ENCODE measurements at regions not wholly inside any gene's neighbourhood (a gene's known extent, or its start where the extent isn't known, plus 50 kb on each side); places are given as distances from the start of the nearest gene placed in this dataset.

GRCh38 chr2:107267086-107267485, 381.1 kb upstream of the ST6GAL2 start:
- H3K36me3 ChIP-seq = no peaks in the 10 kb centered on the region
- H3K27ac ChIP-seq = no peak overlapping the region
- no peaks in the 10 kb centered on the region for H3K9me3 ChIP-seq
- TF ChIP-seq CTCF (IDR thresholded peaks at IDR 0.05) (no peak), POLR2A (IDR thresholded peaks at IDR 0.05) (no peak)
- no peak for DNase-seq
- H3K4me1 ChIP-seq = no peaks in the 10 kb centered on the region
- no peak overlapping the region for H3K4me3 ChIP-seq
- no peaks in the 10 kb centered on the region for H3K27me3 ChIP-seq

GRCh38 chr2:107276034-107276433, 390.1 kb upstream of the ST6GAL2 start:
- no peak overlapping the region for H3K4me3 ChIP-seq
- no peaks in the 10 kb centered on the region for H3K36me3 ChIP-seq
- no peaks in the 10 kb centered on the region for H3K4me1 ChIP-seq
- no peaks in the 10 kb centered on the region for H3K9me3 ChIP-seq
- TF ChIP-seq CTCF (IDR thresholded peaks at IDR 0.05) (no peak), POLR2A (IDR thresholded peaks at IDR 0.05) (no peak)
- H3K27me3 ChIP-seq = no peaks in the 10 kb centered on the region
- no peak for DNase-seq
- H3K27ac ChIP-seq = no peak overlapping the region

GRCh38 chr2:107278672-107279071, 392.7 kb upstream of the ST6GAL2 start:
- Histone ChIP-seq H3K9me3 (no peaks in the 10 kb centered on the region), H3K36me3 (no peaks in the 10 kb centered on the region), H3K4me1 (no peaks in the 10 kb centered on the region), H3K27ac (no peak overlapping the region), H3K4me3 (no peak overlapping the region), H3K27me3 (no peaks in the 10 kb centered on the region)
- no peak for DNase-seq
- TF ChIP-seq POLR2A (IDR thresholded peaks at IDR 0.05) = no peak
- no peak for TF ChIP-seq CTCF (IDR thresholded peaks at IDR 0.05)

- DNase-seq = no peak
- no peak overlapping the region for H3K27ac ChIP-seq
- no peaks in the 10 kb centered on the region for H3K36me3 ChIP-seq
- TF ChIP-seq POLR2A (IDR thresholded peaks at IDR 0.05) (no peak), CTCF (IDR thresholded peaks at IDR 0.05) (no peak)
- no peak overlapping the region for H3K4me3 ChIP-seq
- H3K4me1 ChIP-seq = no peaks in the 10 kb centered on the region
- H3K27me3 ChIP-seq = no peaks in the 10 kb centered on the region
- no peaks in the 10 kb centered on the region for H3K9me3 ChIP-seq
These were observed 395.7 kb upstream of the ST6GAL2 start for GRCh38 chr2:107281637-107282036.

- no peak for DNase-seq
- no peaks in the 10 kb centered on the region for H3K36me3 ChIP-seq
- no peak overlapping the region for H3K27ac ChIP-seq
- H3K4me3 ChIP-seq = no peak overlapping the region
- no peaks in the 10 kb centered on the region for H3K9me3 ChIP-seq
- no peak for TF ChIP-seq CTCF (IDR thresholded peaks at IDR 0.05)
- H3K27me3 ChIP-seq = no peaks in the 10 kb centered on the region
- no peaks in the 10 kb centered on the region for H3K4me1 ChIP-seq
These were observed 396.2 kb upstream of the ST6GAL2 start for GRCh38 chr2:107282135-107282534.

- TF ChIP-seq POLR2A (IDR thresholded peaks at IDR 0.05) = no peak
- no peak for TF ChIP-seq CTCF (IDR thresholded peaks at IDR 0.05)
- Histone ChIP-seq H3K4me3 (no peak overlapping the region), H3K4me1 (no peaks in the 10 kb centered on the region), H3K36me3 (no peaks in the 10 kb centered on the region), H3K9me3 (no peaks in the 10 kb centered on the region), H3K27ac (no peak overlapping the region), H3K27me3 (no peaks in the 10 kb centered on the region)
- no peak for DNase-seq
These were observed 399.8 kb upstream of the ST6GAL2 start for GRCh38 chr2:107285621-107286299.
